ENCODE measurements at regions not wholly inside any gene's neighbourhood (a gene's known extent, or its start where the extent isn't known, plus 50 kb on each side); places are given as distances from the start of the nearest gene placed in this dataset.
"Not testable (repeated sequence)": the region's sequence is repeated elsewhere in the genome, so short reads cannot be mapped to it uniquely, and the experiment has no call there.

DNA sequence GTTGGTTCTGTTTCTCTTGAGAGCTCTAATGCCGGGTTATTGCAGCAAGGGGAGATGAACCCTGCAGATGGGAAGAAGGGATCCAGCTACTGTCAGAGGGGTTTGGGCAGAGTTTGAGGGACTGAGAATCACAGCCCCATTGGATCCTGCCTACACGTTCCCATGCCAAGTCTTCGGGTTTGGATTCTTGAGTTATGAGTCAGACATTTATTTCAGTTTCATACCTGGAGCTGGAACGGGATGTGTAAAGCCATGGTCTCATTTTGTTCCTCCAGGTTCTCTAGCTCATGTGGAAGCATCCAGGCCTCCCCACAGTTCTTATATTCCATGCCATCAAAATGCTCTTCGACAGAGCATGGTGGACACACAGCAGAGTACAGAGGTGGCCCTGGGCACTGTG lies 275.4 kb upstream of the IRX4 start:
- ATAC-seq (replicated peaks in 6 of 8) = no peak
- 7 to 90% (median 48%) methylated on average over 1 to 5 of the region's 5 CpGs; no CpG with 5 or more reads in 1 of the 10 experiments for WGBS, 10 experiments
- in situ Hi-C loops (cut with MboI; ENCODE audit: low pct_unique_long_range_greater_than_20kb in 2 of 9, low sequenced_read_pairs in 9 of 9, unreplicated experiment in 9 of 9) = loop anchor here in 1 of 9 experiments (25.0 kb wide), 1 partner anchor 421 kb away; no protein-coding TSS in a partner anchor

DNA sequence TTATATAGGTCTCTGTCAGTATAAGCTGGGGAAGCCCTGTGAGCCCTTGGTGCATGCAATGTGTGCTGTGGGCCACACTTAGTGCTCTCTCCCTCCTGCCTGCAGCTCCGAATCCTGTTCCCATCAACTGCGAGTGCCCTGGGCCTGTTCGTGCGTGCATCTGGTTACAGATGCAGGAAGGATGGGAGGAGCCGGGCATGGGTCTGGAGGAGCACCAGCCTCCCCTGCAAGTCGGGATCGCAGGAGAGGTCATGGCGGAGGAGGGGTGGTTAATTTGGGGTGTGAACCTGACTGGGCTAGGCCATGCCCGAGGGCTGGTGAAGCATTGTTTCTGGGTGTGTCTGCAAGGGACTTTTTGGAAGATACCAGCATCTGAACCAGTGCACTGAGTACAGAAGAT lies 274.6 kb upstream of the IRX4 start:
- ATAC-seq (replicated peaks in 6 of 8) = no peak
- no peaks in the 10 kb centered on the region for H3K4me1 ChIP-seq (replicated peaks in 1 of 2)
- no peak overlapping the region for H3K27ac ChIP-seq
- in situ Hi-C loops (cut with MboI; ENCODE audit: low pct_unique_long_range_greater_than_20kb in 2 of 9, low sequenced_read_pairs in 9 of 9, unreplicated experiment in 9 of 9) = loop anchor here in 1 of 9 experiments (25.0 kb wide), 1 partner anchor 420 kb away; no protein-coding TSS in a partner anchor
- WGBS, 10 experiments = 64 to 83% (median 80%) methylated on average over 1 to 9 of the region's 9 CpGs; no CpG with 5 or more reads in 7 of the 10 experiments
- H3K4me3 ChIP-seq = no peak overlapping the region

More for the DNA sequence above, 275.4 kb upstream of the IRX4 start:
- H3K4me1 ChIP-seq (replicated peaks in 1 of 2) = no peaks in the 10 kb centered on the region
- no peak overlapping the region for H3K4me3 ChIP-seq
- H3K27ac ChIP-seq = no peak overlapping the region

DNA sequence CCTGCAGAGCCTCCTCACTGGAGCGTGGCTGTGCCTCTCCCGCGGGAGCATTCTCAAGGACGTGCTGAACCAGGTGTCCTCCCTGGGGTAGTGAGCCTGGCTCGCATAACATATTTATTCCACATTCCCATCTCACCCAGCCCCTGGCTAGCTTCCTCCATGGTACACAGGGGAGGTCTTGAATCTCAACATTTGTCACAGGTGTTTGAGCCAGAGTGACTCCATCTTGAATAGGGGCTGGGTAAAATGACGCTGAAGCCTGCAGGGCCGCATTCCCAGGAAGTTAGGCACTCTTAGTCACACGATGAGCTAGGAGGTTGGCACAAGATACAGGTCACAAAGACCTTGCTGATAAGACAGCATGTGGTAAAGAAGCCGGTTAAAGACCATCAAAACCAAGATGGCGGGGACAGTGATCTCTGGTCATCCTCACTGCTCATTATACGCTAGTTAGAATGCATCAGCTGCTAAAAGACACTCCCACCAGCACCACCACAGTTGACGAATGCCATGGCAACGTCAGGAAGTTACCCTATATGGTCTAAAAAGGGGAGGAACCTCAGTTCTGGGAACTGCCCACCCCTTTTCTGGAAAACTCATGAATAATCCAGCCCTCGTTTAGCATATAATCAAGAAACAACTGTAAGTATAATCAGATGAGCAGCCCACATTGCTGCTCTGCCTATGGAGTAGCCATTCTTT lies 273.8 kb upstream of the IRX4 start:
- Histone ChIP-seq H3K4me3 (no peak overlapping the region), H3K27ac (no peak overlapping the region), H3K4me1 (replicated peaks in 1 of 2) (no peaks in the 10 kb centered on the region)
- 40 to 100% (median 66%) methylated on average over 1 to 13 of the region's 14 CpGs; no CpG with 5 or more reads in 2 of the 10 experiments for WGBS, 10 experiments
- peak in 1 of 8 experiments; percentile 52 for ATAC-seq (replicated peaks in 6 of 8)
- in situ Hi-C loops (cut with MboI; ENCODE audit: low pct_unique_long_range_greater_than_20kb in 2 of 9, low sequenced_read_pairs in 9 of 9, unreplicated experiment in 9 of 9) = loop anchor here in 1 of 9 experiments (25.0 kb wide), 1 partner anchor 419 kb away; no protein-coding TSS in a partner anchor

DNA sequence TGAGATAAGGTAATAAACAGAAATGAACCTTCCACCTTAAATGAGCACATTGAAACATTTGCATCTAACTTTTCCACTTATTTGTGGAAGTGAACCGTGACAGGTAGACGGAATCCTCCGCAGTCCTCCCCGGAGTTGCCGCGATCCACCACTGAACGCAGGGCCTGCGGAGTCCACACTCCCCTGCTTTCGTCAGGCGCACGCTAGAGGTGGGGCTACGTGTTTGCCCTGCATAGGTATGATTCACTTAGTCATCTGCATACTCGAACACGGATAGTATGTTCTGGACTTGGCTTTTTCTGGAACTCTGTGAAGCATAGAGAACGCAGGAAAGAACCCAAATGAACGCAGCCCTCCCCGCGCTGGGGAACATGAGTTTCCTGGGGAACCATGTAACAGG lies 272.8 kb upstream of the IRX4 start:
- H3K4me1 ChIP-seq (replicated peaks in 1 of 2) = no peaks in the 10 kb centered on the region
- H3K4me3 ChIP-seq = no peak overlapping the region
- no peak overlapping the region for H3K27ac ChIP-seq
- in situ Hi-C loops (cut with MboI; ENCODE audit: low pct_unique_long_range_greater_than_20kb in 2 of 9, low sequenced_read_pairs in 9 of 9, unreplicated experiment in 9 of 9) = loop anchor here in 1 of 9 experiments (25.0 kb wide), 1 partner anchor 418 kb away; no protein-coding TSS in a partner anchor
- 69 to 95% (median 88%) methylated on average over 3 to 16 of the region's 18 CpGs; no CpG with 5 or more reads in 3 of the 10 experiments for WGBS, 10 experiments
- no peak for ATAC-seq (replicated peaks in 6 of 8)

DNA sequence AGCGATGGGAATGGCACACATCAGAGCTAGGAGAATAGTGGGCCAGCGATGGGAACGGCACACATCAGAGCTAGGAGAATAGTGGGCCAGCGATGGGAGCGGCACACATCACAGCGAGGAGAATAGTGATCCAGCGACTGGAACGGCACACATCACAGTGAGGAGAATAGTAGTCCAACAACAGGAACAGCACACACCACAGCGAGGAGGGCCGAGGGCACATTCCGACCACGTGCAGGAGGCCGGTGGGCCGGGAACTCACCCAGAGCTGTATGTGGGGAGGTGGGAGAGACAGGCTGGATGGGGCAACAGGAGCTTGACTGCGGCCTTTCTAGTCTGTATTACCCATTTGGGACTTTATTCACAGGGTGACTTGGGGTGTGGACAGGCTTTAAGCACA lies 271.1 kb upstream of the IRX4 start:
- 17 to 100% (median 63%) methylated on average over 1 to 9 of the region's 15 CpGs; no CpG with 5 or more reads in 3 of the 10 experiments for WGBS, 10 experiments
- no peak overlapping the region for H3K4me3 ChIP-seq
- in situ Hi-C loops (cut with MboI; ENCODE audit: low pct_unique_long_range_greater_than_20kb in 2 of 9, low sequenced_read_pairs in 9 of 9, unreplicated experiment in 9 of 9) = loop anchor here in 1 of 9 experiments (25.0 kb wide), 1 partner anchor 417 kb away; no protein-coding TSS in a partner anchor
- ATAC-seq (replicated peaks in 6 of 8) = no peak
- H3K4me1 ChIP-seq (replicated peaks in 1 of 2) = peaks cover 0 to 2% of the 10 kb centered on the region in 2 donors
- H3K27ac ChIP-seq = no peak overlapping the region

DNA sequence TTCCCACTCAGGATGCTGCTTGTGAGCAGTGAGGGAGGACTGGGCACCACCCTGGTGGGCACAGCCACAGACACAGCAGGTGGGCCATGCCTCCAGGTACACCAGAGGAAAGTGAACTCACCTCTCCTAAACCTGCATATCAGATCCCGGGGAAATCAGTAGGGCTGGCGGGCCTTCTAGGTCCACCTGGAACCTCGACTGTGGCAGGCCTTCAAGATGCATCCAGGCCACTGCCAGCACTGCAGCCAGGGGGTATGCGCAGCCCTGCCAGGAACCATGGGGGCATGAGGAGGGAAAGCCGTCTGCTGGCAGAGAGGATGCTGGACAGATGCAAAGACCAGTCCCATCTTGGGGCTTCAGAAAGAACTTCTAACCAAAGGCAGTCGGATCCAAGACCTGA lies 270.6 kb upstream of the IRX4 start:
- Histone ChIP-seq H3K4me3 (no peak overlapping the region), H3K4me1 (replicated peaks in 1 of 2) (peaks cover 0 to 2% of the 10 kb centered on the region in 2 donors), H3K27ac (no peak overlapping the region)
- 0 to 100% (median 88%) methylated on average over 1 to 6 of the region's 6 CpGs; no CpG with 5 or more reads in 5 of the 10 experiments for WGBS, 10 experiments
- no peak for ATAC-seq (replicated peaks in 6 of 8)
- in situ Hi-C loops (cut with MboI; ENCODE audit: low pct_unique_long_range_greater_than_20kb in 2 of 9, low sequenced_read_pairs in 9 of 9, unreplicated experiment in 9 of 9) = loop anchor here in 1 of 9 experiments (25.0 kb wide), 1 partner anchor 416 kb away; no protein-coding TSS in a partner anchor

DNA sequence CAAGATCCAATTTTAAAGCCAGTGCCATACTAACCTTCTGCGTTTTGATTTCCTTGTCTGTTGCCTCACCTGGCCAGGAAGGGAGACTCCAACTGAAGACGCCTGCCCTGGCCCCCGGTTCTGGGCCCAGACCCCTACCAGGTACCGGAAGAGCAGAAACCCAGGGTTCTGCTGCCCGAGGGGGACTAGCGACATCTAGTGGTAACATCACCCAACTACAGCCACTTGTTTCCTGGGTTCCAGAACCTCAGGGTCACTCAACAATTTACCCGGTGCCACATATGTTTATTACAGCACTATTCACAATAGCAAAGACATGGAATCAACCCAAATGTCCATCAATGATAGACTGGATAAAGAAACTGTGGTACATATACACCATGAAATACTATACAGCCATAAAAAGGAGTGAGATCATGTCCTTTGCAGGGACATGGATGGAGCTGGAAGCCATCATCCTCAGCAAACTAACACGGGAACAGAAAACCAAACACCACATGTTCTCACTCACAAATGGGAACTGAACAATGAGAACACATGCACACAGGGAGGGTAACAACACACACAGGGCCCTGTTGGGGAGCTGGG lies 268.7 kb upstream of the IRX4 start:
- not testable (repeated sequence) for H3K27ac ChIP-seq; H3K4me1 ChIP-seq (replicated peaks in 1 of 2); H3K4me3 ChIP-seq
- in situ Hi-C loops (cut with MboI; ENCODE audit: low pct_unique_long_range_greater_than_20kb in 2 of 9, low sequenced_read_pairs in 9 of 9, unreplicated experiment in 9 of 9) = loop anchor here in 1 of 9 experiments (25.0 kb wide), 1 partner anchor 414 kb away; no protein-coding TSS in a partner anchor
- ATAC-seq (replicated peaks in 6 of 8) = peak in 1 of 8 experiments; percentile 33
- WGBS, 10 experiments = 0 to 51% (median 10%) methylated on average over 2 to 6 of the region's 8 CpGs; no CpG with 5 or more reads in 3 of the 10 experiments

DNA sequence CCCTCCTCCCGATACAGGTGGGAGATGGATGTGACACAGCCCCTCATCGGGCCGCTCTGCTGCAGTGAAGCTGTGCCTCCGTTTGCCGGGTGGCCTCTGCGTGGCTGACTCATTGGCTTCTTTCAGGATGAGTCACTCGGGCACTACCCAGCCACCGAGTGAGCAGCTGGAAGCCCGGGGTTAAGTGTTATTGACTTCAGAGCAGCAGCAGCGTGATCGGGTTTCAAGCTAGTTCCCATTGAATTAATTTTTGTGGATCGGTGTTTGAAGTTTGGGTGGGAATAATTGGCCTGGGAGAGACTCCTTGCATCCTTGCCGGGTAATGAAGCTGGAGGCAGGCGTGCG lies 266.4 kb upstream of the IRX4 start:
- in situ Hi-C loops (cut with MboI; ENCODE audit: low pct_unique_long_range_greater_than_20kb in 2 of 9, low sequenced_read_pairs in 9 of 9, unreplicated experiment in 9 of 9) = no loop called here
- ATAC-seq (replicated peaks in 6 of 8) = peak in 6 of 8 experiments; percentile 80 to 100 (median 99)
- no peak overlapping the region for H3K4me3 ChIP-seq
- H3K27ac ChIP-seq = no peak overlapping the region
- WGBS, 10 experiments = 0 to 64% (median 7%) methylated on average over 1 to 6 of the region's 15 CpGs; no CpG with 5 or more reads in 2 of the 10 experiments
- peaks cover 0 to 2% of the 10 kb centered on the region in 2 donors for H3K4me1 ChIP-seq (replicated peaks in 1 of 2)

DNA sequence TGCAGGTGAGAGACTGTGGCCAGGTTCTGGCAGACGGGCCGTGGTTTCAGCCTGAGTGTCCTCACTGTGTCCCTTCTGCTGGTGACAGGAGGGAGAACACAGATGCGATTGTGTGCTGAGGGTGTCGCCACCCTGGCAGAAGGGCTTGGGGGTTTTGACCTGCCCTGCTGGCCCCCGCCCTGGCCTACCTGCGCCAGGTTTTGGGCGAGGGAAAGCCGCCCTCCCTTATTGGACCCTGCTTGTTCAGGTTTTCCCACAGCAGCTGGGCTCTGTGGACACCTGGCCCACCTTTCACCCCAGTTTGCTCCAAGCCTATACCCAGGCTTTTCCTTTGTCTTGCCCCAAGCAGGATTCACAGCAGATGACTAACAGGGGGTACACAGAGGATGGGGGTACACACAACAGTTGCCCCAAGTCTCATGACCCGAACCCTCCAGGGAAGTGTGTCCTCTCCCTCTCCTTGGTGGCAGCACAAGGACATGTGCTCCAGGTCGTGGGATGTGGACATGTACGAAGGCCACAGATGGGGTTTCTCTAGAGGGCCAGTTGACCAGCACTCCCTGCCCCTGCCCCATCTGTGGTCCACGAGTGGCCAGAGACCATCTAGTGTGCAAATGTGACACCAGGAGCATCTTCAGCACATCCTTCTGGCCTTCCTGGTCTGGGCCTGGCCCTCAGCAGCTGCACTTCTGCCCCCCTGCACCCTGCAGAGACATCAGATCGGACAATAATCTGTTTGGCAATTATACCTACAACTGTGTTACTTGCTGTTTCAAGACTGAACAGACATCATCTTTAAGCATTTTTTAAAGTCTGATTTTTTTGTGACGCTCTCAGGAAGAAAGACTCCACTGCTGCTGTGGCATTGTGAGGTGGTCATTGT lies 265.8 kb upstream of the IRX4 start:
- WGBS, 10 experiments = 40 to 100% (median 80%) methylated on average over 1 to 7 of the region's 14 CpGs; no CpG with 5 or more reads in 1 of the 10 experiments
- peak in 4 of 8 experiments; percentile 32 to 61 (median 58) for ATAC-seq (replicated peaks in 6 of 8)
- in situ Hi-C loops (cut with MboI; ENCODE audit: low pct_unique_long_range_greater_than_20kb in 2 of 9, low sequenced_read_pairs in 9 of 9, unreplicated experiment in 9 of 9) = no loop called here
- Histone ChIP-seq H3K4me3 (no peak overlapping the region), H3K27ac (no peak overlapping the region), H3K4me1 (replicated peaks in 1 of 2) (peaks cover 0 to 2% of the 10 kb centered on the region in 2 donors)

DNA sequence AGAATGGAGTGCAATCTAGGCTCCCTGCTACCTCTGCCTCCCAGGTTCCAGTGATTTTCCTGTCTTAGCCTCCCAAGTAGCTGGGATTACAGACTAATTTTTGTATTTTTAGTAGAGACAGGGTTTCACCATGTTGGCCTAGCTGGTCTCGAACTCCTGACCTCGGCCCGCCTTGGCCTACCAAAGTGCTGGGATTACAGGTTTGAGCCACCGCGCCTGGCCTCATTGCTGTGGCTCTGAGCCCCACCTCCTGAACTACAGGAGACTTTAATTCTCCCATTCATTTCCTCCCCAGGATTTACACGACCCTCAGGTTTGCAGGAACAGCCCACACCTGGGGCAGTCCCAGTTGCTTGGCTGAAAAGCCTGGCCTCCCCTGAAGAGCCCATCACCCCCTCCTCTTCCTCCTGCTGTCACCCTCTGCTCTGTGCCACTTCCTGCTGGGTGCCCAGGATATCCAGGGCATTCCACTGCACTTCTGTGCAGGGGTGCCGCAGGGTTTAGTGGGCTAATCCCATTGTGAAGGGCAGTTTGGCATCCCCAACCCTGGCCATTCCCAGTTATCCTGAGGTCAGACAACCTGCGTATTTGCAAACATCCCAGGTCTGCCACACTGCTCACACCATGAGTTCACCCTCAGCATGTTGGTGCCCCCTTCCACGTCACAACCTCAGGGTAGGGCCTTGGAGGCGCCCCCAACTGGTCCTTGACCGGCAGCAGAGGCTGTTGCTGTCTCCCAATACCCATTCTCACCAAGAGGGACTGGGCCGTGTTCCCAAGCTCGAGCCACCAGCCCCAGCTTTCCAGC lies 265.0 kb upstream of the IRX4 start:
- H3K4me3 ChIP-seq = no peak overlapping the region
- no peak overlapping the region for H3K27ac ChIP-seq
- in situ Hi-C loops (cut with MboI; ENCODE audit: low pct_unique_long_range_greater_than_20kb in 2 of 9, low sequenced_read_pairs in 9 of 9, unreplicated experiment in 9 of 9) = no loop called here
- 0 to 100% (median 80%) methylated on average over 1 to 8 of the region's 13 CpGs; no CpG with 5 or more reads in 3 of the 10 experiments for WGBS, 10 experiments
- no peak for ATAC-seq (replicated peaks in 6 of 8)
- peaks cover 0 to 2% of the 10 kb centered on the region in 2 donors for H3K4me1 ChIP-seq (replicated peaks in 1 of 2)

DNA sequence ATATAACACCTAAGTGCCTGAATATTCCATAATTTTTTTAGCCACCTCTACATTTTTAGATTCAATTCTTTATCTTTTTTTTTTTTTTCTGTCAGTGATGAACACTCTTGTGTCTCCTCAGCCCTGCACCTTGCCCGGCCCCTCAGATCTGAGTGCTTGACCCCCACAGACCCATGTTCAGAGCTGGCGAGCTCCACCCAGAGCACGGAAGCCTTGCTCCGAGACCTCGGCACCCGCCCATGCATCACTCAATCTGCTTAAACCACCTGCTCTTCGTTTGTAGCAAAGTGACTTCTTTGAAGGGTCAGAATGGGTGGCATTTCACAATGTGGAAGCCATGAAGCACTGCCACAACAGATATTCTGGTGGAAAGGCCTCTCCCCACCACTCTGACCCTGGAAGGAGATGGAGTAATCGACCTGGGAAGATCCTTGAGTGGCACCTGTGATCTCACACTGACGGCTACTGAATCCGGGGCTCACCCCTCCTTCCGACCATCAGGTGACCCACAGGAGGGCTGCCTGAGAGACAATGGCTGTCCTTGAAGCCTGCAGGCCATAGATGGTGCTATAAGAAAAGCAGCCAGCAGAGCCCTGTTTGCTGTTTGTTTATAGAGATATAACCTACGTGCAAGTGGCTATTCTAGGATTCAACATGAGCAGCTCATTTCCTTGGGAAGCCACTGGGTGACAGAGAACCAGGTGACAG lies 261.1 kb upstream of the IRX4 start:
- H3K4me3 ChIP-seq = no peak overlapping the region
- no peak for ATAC-seq (replicated peaks in 6 of 8)
- in situ Hi-C loops (cut with MboI; ENCODE audit: low pct_unique_long_range_greater_than_20kb in 2 of 9, low sequenced_read_pairs in 9 of 9, unreplicated experiment in 9 of 9) = no loop called here
- H3K4me1 ChIP-seq (replicated peaks in 1 of 2) = peaks cover 0 to 6% of the 10 kb centered on the region in 2 donors
- 24 to 85% (median 68%) methylated on average over 1 to 9 of the region's 12 CpGs for WGBS, 10 experiments
- H3K27ac ChIP-seq = no peak overlapping the region

Measured in motor neuron (in vitro differentiated cells).